Vagina (tissue), 2 donors: ENCODE measurements at regions not wholly inside any gene's neighbourhood (a gene's known extent, or its start where the extent isn't known, plus 50 kb on each side); places are given as distances from the start of the nearest gene placed in this dataset.

Experiments
- POLR2A ChIP-seq, 2 donors: fragments of 450-650 bp; IDR thresholded peaks; one replicate each; pipeline ENCODE4 v1.6.1; 2017; ENCODE audit warnings: antibody characterized with exemption in 2 of 2, mild to moderate bottlenecking in 2 of 2, moderate library complexity in 2 of 2
- TF ChIP-seq, protein P1 (sequence below), 3 experiments: fragments of 450-650 bp in 2 of 3; fragments of 200-600 bp in 1 of 3; sonication (generic) in 1 of 3; IDR thresholded peaks; one replicate each; pipeline ENCODE4 v1.5.1; 2017 to 2019; ENCODE audit warnings: antibody characterized with exemption in 3 of 3, mild to moderate bottlenecking in 2 of 3, moderate library complexity in 2 of 3

DNA sequence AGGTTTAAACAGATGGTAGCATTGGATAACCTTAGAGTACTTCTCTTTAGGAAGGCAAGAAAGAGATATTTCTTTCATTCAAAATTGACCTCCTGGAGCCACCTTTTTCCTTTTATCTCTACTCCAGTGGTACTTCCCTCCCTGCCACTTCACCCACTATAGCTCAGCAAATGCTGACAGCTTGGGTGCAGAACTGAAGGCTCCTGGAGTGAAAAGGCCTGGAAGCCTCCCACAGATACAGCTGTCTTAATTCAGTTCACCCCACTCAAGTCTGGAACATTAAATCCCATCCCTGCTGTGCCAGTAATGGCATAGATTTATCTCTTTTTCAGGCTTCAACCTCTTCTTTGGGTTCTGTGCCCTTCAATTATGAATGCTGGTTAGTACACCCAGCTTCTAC, 140.3 kb downstream of the NEDD1 start:
- TF ChIP-seq POLR2A (IDR thresholded peaks at IDR 0.05) = no peak
- TF ChIP-seq, protein P1, sequence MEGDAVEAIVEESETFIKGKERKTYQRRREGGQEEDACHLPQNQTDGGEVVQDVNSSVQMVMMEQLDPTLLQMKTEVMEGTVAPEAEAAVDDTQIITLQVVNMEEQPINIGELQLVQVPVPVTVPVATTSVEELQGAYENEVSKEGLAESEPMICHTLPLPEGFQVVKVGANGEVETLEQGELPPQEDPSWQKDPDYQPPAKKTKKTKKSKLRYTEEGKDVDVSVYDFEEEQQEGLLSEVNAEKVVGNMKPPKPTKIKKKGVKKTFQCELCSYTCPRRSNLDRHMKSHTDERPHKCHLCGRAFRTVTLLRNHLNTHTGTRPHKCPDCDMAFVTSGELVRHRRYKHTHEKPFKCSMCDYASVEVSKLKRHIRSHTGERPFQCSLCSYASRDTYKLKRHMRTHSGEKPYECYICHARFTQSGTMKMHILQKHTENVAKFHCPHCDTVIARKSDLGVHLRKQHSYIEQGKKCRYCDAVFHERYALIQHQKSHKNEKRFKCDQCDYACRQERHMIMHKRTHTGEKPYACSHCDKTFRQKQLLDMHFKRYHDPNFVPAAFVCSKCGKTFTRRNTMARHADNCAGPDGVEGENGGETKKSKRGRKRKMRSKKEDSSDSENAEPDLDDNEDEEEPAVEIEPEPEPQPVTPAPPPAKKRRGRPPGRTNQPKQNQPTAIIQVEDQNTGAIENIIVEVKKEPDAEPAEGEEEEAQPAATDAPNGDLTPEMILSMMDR (IDR thresholded peaks at IDR 0.05) = no peak
